ENCODE measurements at regions not wholly inside any gene's neighbourhood (a gene's known extent, or its start where the extent isn't known, plus 50 kb on each side); places are given as distances from the start of the nearest gene placed in this dataset.

DNA sequence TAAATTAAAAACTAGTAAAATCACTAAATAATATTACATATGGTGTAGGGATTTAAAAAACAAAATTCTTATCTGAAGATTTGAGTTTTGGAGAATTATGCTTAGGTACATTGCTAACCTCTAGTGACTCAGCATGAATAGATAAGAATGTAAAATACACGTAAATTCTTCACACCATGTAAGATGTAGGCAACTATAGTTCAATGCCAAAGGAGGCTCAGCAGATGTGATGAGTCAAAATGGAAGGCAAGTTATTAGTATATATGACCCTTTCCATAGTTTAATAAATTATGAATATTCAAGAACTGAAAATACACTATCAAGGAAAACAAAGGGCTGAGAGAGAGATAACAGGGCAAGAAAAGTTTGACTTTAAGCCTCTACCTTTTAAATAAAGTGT, 79.0 kb downstream of the MRPS30 start:
- TF ChIP-seq POLR2A (IDR thresholded peaks at IDR 0.05) (no peak), CTCF (IDR thresholded peaks at IDR 0.05) (no peak)
- Histone ChIP-seq H3K4me3 (no peak overlapping the region), H3K4me1 (no peaks in the 10 kb centered on the region), H3K9me3 (peaks cover 0 to 14% (median 0%) of the 10 kb centered on the region in 12 donors), H3K27ac (no peak overlapping the region), H3K36me3 (no peaks in the 10 kb centered on the region), H3K27me3 (no peaks in the 10 kb centered on the region)
- no peak for ATAC-seq
- 56 to 74% (median 69%) methylated on average over 1 of the region's 1 CpG for WGBS, 4 donors
- DNase-seq = no peak
- intact Hi-C loops (cut with DNase I) = no loop called here

DNA sequence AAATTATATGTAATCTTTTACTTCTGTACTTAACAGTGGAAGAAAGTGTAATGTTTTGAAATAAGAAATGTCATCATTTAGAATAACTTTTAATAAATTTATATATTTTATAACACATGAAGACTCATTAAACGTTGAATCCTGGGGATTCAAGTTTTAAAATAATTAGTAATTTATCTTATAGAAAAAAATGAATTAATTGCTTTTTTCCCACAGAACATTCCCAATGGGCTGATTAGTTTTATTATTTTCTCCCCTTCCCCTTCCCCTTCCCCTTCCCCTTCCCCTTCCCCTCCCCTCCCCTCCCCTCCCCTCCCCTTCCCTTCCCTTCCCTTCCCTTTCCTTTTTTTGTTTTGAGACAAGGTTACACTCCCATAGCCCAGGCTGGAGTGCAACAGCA, 79.7 kb downstream of the MRPS30 start:
- 69 to 83% (median 78%) methylated on average over 1 of the region's 1 CpG for WGBS, 4 donors
- H3K4me3 ChIP-seq = no peak overlapping the region
- H3K4me1 ChIP-seq = no peaks in the 10 kb centered on the region
- TF ChIP-seq POLR2A (IDR thresholded peaks at IDR 0.05) (no peak), CTCF (IDR thresholded peaks at IDR 0.05) (no peak)
- H3K27me3 ChIP-seq = no peaks in the 10 kb centered on the region
- ATAC-seq = no peak
- H3K36me3 ChIP-seq = no peaks in the 10 kb centered on the region
- no peak overlapping the region for H3K27ac ChIP-seq
- H3K9me3 ChIP-seq = peaks cover 0 to 14% (median 0%) of the 10 kb centered on the region in 12 donors
- DNase-seq = no peak
- intact Hi-C loops (cut with DNase I) = no loop called here

DNA sequence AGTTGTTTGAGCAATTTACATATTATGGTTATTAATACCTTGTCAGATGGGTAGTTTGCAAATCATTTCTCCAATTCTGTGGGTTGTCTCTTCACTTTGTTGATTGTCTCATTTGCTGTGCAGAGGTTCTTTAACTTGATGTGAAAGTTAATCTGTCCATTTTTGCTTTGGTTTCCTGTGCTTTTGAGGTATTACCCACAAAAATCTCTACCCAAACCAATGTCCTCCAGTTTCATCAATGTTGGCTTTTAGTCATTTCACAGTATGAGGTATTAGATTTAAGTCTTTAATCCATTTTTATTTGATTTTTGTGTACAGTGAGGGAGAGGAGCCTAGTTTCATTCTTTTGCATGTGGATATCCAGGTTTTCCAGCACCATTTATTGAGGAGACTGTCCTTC, 82.4 kb downstream of the MRPS30 start:
- Histone ChIP-seq H3K27me3 (no peaks in the 10 kb centered on the region), H3K4me3 (no peak overlapping the region), H3K27ac (no peak overlapping the region), H3K9me3 (peaks cover 0 to 14% (median 0%) of the 10 kb centered on the region in 12 donors), H3K4me1 (no peaks in the 10 kb centered on the region), H3K36me3 (no peaks in the 10 kb centered on the region)
- TF ChIP-seq CTCF (IDR thresholded peaks at IDR 0.05) = no peak
- TF ChIP-seq POLR2A (IDR thresholded peaks at IDR 0.05) = no peak
- DNase-seq (no peak), ATAC-seq (no peak)
- intact Hi-C loops (cut with DNase I) = no loop called here

GRCh38 chr5:44900273-44900954, 91.7 kb downstream of the MRPS30 start:
- DNase-seq = no peak
- no peak for TF ChIP-seq POLR2A (IDR thresholded peaks at IDR 0.05)
- TF ChIP-seq CTCF (IDR thresholded peaks at IDR 0.05) = no peak
- intact Hi-C loops (cut with DNase I) = no loop called here

More at GRCh38 chr5:44900273-44900954, 91.7 kb downstream of the MRPS30 start:
- H3K27ac ChIP-seq = no peak overlapping the region
- H3K27me3 ChIP-seq = no peaks in the 10 kb centered on the region
- ATAC-seq = no peak
- H3K9me3 ChIP-seq = no peaks in the 10 kb centered on the region
- no peaks in the 10 kb centered on the region for H3K4me1 ChIP-seq
- H3K36me3 ChIP-seq = no peaks in the 10 kb centered on the region
- no peak overlapping the region for H3K4me3 ChIP-seq

Measured in heart left ventricle (tissue), 16 donors.